ENCODE measurements at regions not wholly inside any gene's neighbourhood (a gene's known extent, or its start where the extent isn't known, plus 50 kb on each side); places are given as distances from the start of the nearest gene placed in this dataset.

DNA sequence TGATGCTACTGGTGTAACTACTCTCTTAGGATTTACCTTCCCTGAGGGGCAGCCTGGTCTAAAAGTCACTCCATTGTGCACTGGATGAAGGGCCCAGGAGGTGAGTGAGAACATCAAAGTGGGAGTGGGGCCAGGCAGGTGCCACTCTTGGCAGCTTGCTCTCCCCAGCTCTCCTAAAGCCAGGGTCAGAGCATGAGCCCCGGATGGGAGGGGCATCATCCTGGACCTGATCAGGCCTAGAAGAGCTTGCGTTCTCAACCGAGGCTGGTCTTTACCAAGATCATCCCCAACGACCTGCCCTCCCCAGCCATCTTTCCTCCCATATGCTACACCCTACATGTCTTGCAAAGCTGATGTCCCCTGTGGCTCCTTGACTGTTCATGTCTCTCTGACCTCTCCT is 87.1 kb downstream of the AIPL1 start:
- TF ChIP-seq, protein P1, sequence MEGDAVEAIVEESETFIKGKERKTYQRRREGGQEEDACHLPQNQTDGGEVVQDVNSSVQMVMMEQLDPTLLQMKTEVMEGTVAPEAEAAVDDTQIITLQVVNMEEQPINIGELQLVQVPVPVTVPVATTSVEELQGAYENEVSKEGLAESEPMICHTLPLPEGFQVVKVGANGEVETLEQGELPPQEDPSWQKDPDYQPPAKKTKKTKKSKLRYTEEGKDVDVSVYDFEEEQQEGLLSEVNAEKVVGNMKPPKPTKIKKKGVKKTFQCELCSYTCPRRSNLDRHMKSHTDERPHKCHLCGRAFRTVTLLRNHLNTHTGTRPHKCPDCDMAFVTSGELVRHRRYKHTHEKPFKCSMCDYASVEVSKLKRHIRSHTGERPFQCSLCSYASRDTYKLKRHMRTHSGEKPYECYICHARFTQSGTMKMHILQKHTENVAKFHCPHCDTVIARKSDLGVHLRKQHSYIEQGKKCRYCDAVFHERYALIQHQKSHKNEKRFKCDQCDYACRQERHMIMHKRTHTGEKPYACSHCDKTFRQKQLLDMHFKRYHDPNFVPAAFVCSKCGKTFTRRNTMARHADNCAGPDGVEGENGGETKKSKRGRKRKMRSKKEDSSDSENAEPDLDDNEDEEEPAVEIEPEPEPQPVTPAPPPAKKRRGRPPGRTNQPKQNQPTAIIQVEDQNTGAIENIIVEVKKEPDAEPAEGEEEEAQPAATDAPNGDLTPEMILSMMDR (IDR thresholded peaks at IDR 0.05) = no peak
- TF ChIP-seq POLR2A (IDR thresholded peaks at IDR 0.05) = no peak
- no peak for TF ChIP-seq EP300 (IDR thresholded peaks at IDR 0.05)
